ENCODE measurements at regions not wholly inside any gene's neighbourhood (a gene's known extent, or its start where the extent isn't known, plus 50 kb on each side); places are given as distances from the start of the nearest gene placed in this dataset.

DNA sequence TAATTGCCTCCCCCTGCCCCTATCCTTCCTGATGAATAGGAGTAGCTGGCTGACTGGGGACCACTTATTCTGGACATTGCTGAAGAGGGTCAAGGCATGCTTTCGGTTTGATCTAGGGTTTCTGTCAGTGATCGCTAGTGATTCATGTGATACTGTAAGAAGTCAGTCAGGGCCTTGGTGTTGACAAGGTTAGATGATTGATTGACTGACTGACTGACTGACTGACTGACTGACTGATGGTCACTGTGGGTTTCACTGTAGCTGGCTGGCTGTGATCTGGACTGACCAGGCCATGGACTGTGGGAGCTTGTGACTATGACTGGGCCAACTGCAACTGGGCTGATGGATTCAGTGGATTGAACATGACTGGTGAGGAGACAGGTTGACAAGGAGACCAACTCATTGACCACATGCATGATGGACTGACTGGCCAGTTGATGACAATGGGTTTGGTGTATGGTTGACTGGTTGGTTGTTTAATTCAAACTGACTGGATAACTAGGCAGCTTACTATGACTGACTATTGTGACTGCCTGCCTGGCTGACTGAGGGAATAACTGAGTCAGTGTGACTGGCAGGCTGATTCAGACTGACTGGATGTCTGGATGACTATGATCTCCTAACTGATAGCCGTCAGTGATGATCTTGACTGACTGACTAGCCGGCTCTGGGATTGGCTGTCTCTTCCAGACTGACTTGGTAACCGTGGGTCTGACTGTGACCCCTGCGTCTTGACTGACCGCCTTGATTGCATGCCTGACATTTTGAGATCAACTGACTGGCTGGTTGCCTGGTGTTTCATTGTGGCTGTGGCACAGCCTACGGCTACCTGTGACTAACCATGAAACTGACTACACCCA, 509.9 kb downstream of the SHQ1 start:
- no peak for DNase-seq

DNA sequence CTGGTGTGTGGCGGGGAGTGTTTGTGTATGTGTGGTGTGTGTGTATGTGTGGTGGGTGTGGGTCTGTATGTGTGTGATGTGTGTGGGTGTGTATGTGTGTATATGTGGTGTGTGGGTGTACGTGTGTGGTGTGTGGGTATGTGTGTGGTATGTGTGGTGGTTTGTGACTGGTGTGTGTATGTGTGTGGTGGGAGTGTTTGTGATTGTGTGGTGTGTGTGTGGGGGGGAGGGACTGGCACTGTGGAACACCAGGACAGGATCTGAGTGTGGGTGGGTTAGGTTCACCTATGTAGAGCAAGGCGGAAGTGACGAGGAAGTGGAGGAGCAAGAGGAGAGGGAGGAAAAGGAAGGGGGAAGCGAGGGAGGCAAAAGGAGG, 510.8 kb downstream of the SHQ1 start:
- DNase-seq = no peak

DNA sequence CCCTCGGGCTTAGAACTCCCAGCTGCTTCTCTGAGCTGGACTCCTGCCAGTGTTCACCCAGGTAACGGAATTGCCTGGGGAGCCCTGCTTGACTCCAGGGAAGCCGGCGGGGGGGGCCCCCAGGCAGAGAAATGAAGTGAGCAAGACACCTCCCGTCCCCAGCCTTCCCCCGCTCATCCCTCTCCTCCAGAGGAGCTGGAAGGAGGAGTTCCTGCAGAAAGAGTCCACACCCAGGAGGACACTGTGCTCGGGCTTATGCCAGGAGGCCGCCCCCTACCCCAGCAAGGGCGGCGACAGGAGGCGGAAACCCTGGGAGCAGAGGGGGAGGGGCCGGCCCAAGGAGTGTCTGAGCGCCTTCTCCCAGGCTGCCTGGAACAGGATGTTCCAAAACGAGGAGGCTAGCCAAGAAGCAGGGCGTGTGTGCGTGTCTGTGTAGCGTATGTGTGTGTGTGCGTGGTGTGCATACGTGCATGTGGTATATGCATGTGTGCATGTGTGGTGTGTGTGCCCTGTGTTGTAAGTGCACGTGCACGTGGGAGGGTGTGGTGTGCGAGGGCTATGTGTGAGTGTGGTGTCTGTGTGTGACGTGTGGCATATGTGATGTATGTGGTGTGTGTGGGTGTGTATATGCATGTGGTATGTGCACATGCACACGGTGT, 511.3 kb downstream of the SHQ1 start:
- DNase-seq = peak; percentile 18

DNA sequence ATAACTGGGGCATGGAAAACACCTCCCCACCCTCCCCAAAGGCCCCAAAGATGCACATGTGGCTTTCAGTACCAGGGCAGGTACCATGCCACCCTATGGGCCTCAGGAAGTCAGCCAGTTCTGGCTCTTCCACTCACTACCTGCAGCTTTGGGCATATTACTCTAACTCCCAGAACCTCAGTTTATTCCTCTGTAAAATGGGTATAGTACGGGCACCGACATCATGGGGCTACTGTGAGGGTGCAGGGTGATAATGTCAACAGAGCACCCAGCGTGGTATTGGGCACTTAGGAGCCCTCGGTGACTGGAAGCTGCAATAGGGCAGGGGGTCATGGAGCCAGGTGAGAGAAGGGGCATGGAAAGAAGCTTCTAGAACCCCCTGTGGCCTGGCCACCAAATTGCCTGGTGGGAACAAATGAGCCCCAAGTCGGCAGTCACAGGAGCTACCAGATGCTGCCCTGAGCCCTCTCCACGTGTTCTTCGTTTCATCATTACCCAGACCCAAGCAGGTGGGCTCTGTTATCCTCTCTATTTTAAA, 512.1 kb downstream of the SHQ1 start:
- DNase-seq = no peak

DNA sequence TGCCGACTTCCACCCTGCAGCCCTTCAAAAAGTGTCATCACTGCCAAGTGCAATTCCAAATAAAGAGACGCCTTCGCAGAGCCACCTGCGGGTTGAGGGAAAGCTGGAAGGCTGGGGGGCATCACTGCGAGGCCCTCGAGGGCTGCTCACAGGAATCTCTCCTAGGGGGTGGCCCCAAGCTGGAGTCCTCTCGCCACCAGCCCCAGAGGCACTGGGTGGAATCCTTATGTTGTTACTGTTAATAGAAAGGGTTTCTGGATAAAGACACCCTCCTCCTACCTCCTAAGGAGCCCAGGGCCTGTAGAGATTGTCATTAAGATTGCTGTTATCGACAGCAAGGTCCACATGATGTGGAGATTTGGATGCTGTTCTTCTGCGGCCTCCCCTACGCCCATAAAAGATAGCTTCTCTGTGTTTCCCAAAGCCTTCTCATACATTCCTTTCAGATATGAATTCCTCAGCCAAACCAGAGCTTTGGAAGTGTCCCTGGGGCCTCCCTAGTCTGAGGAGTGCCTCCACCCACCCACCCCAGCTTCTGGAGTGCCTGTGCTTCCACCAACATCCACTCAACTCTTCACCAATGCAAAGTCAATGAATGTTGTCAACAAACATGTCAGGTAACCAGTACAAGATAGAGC, 512.7 kb downstream of the SHQ1 start:
- no peak for DNase-seq

DNA sequence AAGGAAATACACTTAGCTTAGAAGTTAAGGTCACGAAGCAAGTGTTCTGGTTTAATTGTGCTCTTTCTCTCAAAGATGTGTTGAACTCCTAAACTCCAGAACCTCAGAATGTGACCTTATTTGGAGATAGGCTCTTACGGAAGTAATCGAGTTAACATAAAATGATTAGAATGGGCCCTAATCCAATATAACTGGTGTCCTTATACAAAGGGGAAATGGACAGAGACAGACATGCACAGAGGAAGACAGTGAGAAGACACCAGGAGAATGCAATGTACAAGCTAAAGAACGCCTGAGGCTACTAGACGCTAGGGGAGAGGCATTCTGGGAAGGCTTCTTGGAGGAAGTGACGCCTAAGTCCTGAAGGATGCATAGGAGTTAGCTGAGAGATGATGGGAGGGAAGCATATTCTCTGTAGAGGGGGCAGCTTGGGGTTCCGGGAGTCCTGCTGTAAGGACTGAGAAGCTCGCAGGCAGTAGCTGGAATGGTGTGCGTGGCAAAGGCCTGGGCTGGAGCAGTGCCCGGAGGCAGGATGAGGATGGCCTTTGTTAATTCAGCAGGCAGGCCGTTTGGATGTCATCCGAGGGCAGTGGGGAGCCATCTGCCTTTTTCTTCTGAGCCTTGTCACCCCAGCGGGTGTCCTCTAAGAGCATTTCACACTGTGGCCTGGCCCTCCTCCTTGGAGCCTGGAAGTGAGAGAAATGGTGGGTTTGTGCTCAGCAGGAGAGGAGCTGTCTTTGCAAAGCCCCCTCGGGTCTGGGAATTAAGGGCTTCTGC, 513.4 kb downstream of the SHQ1 start:
- DNase-seq = no peak

DNA sequence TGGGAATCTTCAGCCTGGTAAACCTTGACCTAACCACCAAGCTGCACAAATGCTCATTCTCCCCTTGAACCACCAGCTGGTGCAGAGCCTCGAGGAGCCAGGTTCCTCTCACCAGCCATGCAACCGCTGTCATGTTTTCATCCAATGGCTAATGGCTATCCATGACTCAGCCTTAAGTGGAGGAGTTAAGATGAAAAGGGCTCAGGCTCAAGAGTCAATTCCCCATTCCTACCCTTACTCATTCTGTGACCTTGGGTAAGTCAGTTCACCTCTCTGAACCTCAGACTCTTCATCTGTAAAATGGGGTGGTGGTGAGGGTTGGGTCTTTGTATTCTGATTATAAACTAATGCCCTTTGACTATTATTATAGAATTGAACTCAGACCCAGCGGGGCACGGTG, 515.6 kb downstream of the SHQ1 start:
- DNase-seq = no peak

DNA sequence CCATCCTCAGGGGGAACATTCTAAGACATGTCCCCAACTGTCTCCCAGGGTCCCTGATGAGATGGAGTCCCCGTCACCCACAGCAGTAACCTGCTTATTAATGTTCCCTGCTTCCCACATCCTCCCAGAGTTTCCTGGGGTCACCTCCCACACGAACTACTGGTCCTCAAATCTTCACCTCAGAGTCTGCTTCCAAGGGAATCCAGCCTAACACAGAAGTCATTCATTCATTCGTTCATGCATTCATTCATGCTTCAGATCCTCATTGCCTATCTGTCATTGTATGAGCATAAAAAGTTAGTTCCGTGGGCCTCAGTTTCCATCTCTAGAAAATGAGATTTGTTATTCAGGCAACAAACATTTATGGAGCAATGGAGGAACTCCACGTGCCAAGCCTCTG, 516.2 kb downstream of the SHQ1 start:
- DNase-seq = no peak

DNA sequence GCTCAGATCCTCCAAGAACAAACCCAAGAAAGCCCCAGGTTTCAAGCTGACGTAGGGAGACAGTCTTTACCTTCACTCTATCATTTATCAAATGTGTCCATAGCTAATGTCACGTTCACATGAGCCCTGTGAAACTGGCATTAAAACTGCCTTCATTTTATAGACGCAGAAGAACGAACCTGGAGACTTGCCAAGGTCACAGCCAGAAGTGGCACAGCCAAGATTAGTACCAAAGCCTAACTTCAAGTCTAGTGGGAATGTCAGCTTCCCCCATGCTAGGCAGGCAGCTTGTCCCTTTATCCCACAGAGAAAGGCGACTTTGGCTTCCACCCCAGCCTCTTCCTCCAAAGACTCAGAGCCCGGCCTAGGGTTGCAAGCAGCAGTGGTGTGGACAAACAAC, 517.2 kb downstream of the SHQ1 start:
- no peak for DNase-seq

DNA sequence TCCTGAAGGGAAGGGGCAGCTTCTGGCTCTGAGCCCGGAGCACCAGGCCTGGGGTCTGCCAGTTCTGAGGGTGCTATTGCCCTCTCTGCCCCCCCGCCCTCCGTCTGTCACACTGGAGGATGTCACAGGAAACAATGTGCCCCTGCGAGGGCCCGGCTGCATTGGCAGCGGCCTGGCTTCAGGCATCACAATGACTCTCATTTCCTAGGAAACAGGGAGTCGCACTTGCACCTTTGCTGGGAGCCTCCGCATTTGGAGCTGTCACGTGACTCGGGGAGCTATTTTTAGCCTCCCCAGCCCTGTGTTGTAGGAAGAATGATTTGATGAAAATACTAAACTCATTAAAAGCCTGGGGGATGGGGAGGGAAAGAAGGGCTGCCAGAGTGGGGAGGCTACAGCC, 518.9 kb downstream of the SHQ1 start:
- DNase-seq = peak; percentile 37

DNA sequence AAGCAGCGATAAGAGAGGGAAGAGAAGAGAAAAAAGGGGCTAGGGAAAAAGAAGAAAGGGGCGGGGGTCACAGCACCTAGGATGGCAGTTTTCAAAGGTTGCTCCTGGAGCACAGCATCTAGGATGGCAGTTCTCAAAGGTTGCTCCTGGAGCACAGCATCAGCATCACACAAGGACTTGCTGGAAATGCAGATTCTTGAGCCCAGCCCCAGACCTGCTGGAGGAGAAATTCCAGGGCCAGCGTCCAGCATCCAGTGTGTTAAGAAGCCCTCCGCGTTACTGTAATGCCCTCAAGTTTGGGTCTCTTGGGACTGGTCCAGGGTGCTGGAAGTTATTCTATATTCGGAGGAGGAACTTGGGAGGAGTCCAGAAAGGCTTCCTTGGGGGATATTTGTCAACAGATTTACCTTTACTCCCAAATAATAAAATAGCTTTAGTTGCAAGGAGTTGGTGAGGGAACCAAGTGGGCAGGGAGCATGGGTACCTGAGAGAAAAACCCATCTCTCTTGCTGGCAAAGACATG, 519.4 kb downstream of the SHQ1 start:
- no peak for DNase-seq

DNA sequence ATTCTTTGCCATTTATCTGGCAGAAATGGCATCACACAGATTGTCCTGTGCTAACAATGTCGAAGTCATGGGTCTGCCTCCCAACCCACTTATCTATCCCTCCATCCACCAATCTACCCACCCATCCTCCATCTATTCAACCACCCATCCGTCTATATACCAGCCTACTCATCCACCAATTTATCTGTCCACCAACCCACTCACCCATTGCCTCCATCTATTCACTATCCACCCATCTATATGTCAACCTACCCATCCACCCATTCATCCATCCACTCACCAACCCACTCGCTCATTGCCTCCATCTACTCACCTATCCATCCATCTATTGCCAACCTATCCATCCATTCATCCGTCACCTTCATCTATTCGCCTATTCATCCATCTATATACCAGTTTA, 521.2 kb downstream of the SHQ1 start:
- no peak for DNase-seq

DNA sequence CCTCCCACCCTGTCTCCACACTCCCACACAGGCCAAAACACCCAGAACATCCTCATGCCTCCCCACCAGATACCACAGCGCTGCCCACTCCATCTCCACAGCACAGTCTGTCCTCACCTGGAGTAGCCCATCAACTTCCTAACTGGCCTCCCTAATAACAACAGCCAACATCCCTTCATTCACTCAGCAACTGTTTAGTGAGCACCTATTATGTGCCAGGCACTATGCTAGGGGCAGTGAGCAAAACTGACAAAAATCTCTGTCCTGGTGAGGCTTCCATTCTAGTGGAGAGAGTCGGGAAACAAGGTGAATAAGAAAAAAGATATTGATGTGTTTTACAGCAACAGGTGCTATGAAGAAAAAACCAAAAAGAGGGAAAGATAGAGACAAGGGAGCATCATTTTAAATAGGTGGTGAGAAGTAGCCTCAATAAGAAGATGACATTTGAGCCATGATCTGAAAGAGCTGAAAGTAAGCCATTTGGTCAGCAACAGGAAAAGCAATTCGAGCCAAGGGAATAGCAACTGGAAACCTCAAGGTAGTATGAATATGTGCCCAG, 523.9 kb downstream of the SHQ1 start:
- no peak for DNase-seq

DNA sequence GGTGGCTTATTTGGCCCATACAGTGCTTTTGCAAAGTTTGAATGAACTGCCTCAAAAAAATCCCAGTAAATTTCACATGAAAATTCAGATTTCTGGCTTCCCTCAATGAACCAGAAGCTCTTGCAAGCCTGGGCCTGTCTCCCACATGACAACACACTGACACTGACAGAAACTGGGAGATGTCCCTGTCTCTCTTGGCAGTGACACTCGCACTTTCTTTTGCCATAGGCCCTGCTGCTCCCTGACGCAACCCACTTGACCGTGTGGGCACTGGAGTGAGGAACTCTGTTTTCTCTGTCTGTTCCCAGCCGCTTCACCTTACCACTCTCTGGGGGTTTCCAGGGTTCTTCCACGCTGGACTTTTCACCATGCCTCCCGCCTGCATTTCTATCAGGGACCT, 524.5 kb downstream of the SHQ1 start:
- DNase-seq = no peak

DNA sequence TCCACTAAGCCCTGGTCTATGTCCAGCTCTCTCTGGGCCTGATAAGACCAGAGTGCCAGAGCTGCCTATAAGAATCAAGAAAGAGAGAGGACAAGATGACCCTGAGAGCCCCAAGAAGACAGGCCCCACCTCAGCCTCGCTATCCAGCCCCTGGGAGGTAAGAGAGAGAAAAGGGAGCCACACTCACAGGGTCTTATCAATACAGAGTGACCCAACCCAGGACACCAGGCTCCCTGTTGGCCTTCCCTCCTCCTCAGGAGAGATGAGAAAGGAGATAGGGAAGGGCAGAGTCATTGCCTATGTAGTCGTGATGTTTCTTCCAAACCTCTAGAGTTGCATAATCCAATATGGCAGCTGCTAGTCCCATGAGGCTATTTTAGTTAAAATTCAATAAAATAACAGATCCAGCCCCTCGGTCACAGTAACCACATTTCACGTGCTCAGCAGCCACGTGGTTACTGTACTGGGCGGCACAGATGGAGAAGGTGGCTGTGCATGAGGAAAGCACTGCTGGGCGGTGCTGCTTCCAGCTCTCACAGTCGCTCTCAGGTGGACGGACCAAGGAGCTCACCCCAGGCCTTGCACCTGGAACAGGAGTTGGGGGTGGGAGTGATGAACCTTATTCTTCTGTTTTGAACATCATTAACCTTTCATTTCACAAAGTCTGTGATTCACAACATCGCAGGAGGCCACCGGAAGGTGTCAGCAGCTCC, 525.8 kb downstream of the SHQ1 start:
- no peak for DNase-seq

DNA sequence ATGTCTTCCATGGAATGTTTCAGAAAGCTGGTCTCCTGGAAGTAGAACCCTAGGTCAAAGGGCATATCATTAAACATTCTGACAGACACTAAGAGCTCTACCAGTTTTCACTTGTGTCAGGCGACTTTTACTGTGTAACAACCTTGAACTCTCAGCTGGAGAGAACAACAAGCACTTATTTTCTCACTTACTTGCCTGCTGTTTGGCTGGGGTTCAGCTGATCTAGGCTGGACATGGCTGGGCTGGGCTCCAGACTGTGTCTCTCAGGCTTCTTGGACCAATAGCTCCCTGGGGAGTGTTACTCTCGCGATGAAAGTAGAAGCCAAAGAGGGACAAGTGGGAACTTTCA, 527.3 kb downstream of the SHQ1 start:
- DNase-seq = no peak

DNA sequence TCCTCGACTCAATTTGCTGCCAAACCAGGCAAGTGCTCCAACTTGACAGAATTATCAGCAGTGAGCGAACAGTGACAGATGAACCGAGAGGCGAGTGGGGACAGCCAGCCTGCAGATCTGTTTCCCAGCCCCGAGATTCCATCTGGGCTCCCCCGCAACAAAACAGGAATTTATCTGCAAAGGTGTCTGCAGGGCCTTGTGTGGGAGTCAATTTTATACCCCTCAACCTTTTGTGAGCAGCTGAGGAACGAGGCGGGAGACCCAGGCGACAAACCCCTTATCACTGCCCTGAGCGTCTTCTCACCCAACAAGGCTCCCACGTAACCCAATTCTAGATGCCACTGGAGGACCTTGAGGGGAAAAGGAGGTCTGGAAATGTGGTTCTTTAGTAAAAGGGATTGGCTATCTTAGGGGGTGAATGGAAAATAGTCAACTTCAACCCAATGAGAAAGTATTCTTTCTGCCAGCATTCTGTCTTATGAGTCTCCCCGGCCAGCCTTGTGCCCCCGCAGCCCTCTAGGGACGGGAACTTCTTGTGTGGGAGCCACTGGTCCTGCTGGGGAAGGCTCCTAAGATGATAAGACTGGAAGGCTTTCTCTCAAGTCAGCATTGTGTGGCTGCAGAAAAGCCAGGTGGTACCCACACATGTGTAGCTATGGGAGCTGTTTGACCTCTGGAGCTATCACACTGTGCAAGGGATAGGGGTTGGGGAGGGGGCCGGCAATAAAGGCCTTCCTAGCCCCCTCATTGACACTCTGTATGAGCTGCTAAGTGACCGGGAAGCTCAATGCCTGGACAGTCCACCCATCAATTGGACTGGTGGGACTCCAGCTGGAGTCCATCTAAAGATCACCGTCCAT, 527.9 kb downstream of the SHQ1 start:
- DNase-seq = no peak

DNA sequence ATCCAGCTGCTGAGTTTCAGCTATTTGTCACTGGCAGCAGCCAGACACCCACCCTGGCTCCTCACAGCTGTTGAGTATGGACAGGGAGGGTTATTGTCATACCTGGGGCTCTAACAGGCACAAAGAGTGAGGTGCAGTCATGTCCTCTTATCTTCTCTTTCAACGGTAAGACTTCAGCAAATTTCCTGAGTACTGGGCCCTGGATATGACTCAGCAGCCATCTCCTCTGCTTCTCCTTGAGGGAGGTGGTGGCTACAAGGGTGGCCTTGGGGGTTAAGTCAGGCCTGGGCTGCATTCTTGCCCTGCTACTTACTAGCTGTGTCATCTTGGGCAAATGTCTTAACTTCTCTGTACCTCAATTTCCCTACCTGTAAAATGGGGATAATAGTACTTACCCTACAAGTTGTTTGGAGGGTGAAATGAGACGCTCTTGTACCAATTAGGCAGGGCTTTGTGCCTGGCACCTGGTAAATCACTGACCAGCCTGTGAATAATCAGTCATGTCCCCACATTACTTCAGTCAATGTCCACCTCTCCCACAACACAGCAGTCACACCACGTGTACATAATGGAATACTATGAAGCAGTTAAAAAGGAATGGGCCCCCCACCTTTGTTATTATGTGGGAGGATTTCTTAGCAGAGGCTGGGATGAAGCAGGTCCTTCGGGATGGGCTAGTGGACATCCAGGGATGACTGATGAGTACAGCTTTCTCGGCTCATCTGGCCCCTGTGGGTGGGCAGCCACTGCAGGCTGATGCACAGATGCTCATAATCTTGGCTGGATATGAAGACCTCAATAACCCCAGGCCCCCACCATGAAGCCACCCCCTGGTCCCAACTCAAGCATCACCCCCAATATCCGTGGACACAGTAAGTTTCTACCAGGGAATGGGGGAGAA, 528.8 kb downstream of the SHQ1 start:
- DNase-seq = no peak

DNA sequence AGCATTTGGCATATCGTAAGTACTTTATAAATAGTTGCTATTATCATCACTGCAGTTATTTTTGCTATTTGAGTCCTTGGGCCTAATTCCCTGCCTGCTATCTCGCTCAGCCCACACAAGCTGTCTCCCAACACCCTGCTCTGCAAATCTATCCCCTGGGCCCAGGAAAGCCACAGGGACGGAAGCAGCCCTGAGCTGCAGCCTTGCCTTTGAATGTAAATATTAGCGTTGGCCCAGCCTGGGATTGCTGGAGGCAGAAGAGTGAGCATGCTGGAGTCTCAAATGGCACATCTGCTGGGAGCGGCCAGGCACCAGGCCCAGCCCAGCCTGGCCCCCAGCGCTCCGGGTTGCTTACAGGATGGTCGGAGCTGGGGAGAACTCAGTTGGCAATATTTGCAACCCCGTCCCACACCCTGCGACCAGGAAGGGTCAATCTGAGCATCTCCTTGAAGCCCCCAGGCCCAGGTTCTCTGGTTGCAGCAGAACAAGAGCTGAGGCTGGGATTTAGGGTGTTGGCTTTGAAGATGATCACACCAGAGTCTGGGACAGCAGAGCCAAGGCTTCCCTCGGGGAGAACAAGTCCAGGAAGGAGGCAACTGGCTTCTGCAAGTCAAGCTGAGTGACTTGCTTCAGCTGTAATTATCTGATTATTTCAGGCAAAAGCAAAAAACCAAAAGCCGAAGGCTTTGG, 529.6 kb downstream of the SHQ1 start:
- no peak for DNase-seq
